CD4-positive, alpha-beta T cell treated with Interleukin-15 for 1 hour (primary cell): ENCODE measurements at regions not wholly inside any gene's neighbourhood (a gene's known extent, or its start where the extent isn't known, plus 50 kb on each side); places are given as distances from the start of the nearest gene placed in this dataset.
"Not testable (repeated sequence)": the region's sequence is repeated elsewhere in the genome, so short reads cannot be mapped to it uniquely, and the experiment has no call there.

Experiments used
- DNase-seq: peaks from one replicate; pipeline ENCODE4 v3.0.0-alpha.2; 2020

- no peak for DNase-seq
These were observed 585.6 kb downstream of the TSN start for GRCh38 chr2:122341007-122341406.

- not testable (repeated sequence) for DNase-seq
These were observed 596.7 kb downstream of the TSN start for GRCh38 chr2:122352151-122352550.

DNA sequence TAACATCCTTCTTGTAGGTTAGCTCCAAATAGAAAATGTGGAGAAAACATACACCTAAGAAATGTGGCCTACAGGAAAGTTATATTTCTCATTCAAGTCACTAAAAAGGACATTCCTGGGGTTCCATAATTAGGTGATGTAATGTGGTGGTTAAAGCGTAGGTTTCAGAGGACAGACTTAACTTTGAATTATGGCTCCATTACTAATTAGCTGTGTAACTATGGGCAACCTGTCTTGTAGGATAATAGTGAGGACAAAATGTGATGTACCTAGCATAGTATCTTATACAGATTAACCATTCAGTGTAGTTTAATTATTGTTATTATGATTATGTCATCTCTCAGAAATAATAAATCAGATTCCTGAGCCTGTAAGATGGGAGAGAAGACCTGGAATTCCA lies 602.5 kb downstream of the TSN start:
- no peak for DNase-seq

GRCh38 chr2:122358729-122359128 lies 603.3 kb downstream of the TSN start:
- no peak for DNase-seq

GRCh38 chr2:122363885-122364284 lies 608.4 kb downstream of the TSN start:
- no peak for DNase-seq

GRCh38 chr2:122366427-122366826 lies 611.0 kb downstream of the TSN start:
- DNase-seq = no peak

DNA sequence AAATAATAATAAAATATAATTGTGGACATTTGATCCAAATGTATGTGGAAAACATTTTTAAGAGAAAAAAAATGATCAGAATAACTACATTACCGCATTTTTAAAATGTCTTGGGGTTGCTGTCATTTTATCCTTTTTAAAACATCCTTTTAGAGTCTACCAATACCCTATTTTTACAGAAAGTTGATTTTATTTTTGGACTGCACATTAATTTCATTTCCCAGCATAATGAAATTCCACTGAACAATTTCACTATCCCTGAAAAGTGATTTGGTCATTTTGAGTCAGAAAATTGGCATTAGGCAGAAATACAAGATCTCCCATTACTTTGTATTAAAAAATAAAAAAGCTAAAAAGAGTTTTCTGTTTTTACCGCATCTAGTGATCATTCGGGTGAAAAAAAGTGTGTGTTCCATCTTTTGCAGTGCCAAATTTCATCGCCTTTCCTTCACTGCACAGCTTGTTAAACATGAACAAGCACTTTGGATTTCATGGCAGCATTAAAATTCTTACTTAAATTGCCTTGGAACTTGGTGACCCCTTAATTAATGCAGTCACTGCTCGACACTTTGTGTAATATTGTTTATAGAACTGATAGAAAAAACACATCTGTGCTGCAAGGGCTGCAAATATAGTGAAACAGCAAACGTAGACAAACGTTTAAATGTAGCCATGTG lies 611.7 kb downstream of the TSN start:
- no peak for DNase-seq

DNA sequence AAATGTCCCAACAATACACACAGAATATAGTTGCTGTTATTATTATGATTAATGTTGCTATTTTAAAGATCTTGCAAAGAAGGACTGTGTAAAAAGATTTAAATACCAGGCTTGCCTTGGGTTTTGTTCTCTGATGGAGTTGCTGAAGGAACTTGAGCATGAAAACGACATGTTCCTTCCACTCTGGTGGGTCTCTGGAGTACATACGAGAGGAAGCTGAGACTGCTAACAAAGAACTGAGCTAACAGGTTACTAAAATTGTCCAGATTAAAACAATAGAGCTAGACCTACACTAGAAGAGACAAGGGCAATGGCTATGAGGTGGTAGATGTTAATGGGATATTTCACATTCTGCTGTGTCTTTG lies 612.2 kb downstream of the TSN start:
- no peak for DNase-seq

- DNase-seq = no peak
These were observed 613.3 kb downstream of the TSN start for GRCh38 chr2:122368576-122369243.

DNA sequence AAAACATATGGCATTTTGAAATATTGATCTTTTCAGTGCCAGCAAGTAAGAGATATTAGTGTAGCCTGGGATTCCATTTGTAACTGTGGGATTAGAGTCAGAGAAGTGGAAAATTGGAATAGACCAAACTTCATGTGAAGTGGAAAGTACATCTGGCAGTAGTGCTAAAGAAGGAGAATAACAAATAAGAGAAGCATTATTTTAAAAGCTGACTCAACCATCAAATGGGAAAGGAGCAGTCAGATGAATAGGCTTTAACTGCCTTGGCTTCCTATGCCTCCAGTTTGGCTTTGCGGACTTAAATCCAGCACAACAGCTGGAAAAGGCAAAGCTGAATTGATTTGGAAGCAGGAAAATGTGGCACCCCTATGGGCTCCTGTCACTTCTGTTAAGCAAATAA lies 623.1 kb downstream of the TSN start:
- no peak for DNase-seq

DNA sequence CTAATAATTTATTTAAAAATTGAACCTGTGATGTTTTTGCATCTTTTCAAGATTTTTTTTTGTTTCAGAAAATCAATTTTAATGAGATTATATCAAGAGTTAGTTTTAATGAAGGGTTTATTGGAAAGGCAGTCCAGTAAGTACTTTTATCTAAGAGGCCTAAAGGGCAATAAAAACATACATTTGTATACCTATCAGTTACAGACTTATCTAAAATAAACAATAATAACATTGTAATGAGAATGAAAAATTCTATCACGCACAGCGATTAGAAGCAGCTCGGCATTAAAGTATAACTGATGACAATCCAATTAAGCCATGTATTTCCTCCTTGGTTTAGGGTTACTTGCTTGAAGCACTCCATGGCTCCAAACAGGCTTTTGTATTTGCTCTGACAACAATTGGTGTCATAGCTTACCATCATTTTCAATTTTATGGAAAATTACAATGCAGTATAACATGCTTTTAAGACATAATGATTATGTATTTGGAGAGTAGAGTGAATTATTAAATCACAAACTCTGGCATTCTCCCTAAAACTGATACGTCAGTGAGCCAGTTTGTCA lies 629.4 kb downstream of the TSN start:
- no peak for DNase-seq

DNA sequence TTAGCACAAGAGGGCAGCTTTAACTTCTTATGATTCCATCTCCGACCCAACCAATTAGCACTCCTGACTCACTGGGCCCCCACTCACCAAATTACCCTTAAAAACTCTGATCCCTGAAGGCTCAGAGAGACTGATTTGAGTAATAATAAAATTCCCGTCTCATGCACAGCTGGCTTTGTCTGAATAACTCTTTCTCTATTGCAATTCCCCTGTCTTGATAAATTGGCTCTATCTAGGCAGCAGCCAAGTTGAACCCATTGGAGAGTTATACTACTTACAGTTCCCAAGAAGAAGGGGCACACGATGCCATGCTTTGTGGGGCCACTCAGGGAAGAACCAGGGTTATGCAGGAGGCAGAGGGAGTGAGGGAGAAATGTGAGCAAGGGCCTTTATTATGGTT lies 632.8 kb downstream of the TSN start:
- no peak for DNase-seq

GRCh38 chr2:122389694-122390093 lies 634.2 kb downstream of the TSN start:
- no peak for DNase-seq

GRCh38 chr2:122390406-122390805 lies 635.0 kb downstream of the TSN start:
- DNase-seq = no peak

DNA sequence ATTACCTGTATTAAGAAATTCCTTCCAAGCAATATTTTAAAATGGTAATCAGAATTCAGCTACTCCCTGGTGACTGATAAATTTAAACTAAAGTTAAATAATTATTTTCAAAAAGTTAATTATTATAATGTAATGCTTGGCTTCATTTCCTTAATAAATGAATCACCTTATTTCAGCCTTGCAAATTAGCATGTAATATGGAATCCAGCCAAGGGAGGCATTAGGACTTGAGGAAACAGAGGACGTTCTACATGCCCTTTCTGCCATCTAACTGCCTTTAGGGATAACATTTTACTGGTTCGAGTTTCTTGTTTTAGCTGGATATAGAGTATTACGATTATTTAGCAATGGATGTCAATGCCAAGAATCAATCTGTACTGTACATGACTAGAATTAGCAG lies 636.3 kb downstream of the TSN start:
- DNase-seq = no peak

DNA sequence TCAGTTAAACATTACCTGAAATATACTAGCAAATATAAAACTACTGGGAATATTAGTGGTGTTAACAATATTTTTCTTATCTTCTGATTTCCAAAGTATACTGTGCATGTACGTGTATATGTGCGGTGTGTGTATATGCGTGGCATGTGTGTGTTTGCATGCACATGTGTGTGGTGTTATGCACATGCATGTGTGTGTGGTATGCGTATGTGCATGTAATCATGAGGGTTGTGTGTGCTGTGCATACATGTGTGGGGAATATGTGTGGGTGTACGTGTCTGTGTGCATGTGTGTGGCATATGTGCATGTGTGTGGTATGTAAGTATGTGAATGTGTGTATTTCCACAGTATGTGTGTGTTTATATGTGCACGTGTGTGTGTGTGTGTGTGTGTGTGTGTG lies 640.2 kb downstream of the TSN start:
- DNase-seq = no peak

DNA sequence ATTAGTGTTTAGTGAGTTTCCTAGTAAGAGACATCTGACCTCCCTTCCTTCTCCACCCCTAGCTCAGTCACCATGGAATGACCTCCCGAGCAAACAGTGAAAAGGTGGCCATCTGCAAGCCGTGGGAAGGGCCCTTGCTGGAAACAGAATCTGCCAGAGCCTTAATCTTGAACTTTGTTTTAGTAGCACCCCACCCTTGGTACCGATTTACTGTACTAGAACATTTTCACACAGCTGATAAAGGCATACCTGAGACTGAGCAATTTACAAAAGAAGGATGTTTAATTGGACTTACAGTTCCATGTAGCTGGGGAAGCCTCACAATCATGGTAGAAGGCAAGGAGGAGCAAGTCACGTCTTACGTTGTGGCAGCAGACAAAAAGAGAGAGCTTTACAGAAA lies 655.8 kb downstream of the TSN start:
- no peak for DNase-seq

DNA sequence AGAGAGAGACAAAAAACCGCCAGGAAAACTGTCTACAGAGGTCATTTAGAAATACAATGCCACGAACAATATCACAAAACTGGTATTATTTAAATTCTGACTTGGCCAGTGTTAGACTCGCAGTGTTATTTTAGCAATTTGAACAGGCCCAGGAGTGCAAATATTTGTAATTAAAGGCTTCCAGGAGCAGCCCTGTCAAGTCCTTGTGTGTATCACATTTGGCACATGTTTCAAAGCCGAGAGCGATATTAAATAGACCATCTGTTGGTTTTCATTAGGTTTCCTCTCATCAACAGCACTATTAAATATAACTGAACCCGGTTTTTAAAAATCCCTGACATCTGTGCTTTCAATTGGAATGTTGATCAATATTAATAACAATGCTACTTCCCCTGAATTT lies 656.9 kb downstream of the TSN start:
- no peak for DNase-seq

DNA sequence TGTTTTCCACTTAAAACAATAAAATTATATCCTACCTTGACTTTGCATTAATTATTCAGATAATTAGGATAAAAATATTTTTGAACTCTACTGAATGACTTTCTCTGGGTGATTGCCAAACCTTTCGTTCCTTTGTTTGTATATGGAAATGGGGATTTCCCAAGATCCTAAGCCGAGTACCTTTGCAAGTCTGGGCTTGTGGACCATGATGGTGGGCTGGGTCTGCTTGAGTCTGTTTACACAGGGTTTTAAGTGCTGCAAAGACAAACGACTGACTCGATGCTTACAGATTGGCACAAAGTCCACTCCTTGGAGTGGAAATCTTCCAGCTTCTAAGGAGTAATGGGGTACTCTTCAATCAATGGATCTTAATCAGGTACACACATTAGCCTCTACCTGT lies 659.5 kb downstream of the TSN start:
- DNase-seq = no peak

GRCh38 chr2:122417114-122417513 lies 661.7 kb downstream of the TSN start:
- DNase-seq = no peak

- no peak for DNase-seq
These were observed 666.3 kb downstream of the TSN start for GRCh38 chr2:122421775-122422174.

DNA sequence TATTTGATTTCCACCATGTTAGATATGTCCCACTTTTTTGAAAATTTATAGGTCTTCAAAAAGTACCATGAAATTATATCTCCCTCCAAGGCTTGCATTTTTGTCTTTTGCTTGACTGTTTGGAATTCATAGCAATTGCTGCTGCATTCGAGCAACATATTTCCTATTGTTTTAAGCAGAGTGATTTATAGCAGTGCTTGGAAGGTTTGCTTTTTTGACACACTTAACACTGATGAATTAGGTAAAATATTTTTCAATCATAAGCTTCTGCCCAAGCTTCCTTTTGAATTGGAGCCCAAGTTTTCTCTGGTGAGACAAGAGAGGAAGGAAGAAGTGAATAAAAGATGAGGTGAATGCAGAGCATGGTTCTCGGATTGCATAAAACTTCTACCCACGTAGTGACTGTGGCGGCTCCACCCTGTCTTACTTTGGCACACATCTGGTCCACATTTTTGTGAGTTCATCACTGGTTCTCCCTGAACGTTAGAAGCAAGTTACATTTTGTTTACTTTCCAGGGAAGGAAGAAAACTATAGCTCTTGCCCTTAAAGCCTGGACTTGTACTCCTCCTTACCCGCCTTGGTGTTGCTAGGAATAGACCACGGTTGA lies 667.0 kb downstream of the TSN start:
- no peak for DNase-seq

DNA sequence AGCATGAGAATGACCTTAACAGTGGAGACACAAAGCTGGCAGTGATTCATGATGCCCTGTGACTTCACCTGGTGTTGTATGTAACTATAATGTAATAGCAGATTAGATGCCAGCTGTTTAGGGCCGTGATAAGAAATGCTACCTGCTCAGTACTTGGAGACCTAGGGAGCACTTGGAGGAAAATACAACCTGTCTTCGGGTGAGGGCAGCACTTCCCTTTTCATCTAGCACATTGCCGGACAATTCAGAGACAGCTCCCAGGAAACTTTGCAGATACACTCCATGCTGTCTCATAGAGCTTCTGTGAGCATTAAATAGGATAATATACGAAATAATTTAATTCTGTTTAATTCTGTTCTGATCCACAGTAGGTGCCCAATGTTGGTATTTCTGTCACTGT lies 668.5 kb downstream of the TSN start:
- no peak for DNase-seq

DNA sequence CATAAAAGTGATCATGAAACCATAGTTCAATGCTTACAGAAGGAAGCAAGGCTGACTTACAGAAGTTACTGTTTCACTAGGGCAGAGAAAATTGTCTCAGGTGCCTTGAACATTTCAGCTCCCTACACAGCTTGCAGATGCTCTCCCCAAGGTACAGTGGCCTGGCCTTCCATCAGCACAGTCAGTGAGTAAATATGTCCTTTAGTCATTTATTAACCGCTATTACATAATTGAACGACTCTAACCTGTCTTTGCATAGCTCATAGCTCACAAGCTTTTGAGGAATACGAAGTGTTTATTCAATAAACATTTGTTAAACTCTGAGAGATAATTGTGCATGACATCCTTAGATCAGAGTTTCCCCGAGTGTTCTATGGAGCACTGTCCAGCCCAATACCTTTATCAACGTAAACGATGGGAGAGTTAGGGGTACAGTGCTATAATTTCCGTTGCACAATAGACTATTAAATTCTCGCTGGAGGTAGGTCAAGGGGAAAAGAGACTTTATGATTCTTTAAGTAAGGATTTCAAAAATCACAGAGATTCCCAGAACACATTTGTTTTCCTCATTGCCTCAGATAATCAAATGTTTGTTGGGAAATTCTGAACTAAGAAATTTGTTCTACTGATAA lies 677.8 kb downstream of the TSN start:
- no peak for DNase-seq
